ENCODE measurements at regions not wholly inside any gene's neighbourhood (a gene's known extent, or its start where the extent isn't known, plus 50 kb on each side); places are given as distances from the start of the nearest gene placed in this dataset.

DNA sequence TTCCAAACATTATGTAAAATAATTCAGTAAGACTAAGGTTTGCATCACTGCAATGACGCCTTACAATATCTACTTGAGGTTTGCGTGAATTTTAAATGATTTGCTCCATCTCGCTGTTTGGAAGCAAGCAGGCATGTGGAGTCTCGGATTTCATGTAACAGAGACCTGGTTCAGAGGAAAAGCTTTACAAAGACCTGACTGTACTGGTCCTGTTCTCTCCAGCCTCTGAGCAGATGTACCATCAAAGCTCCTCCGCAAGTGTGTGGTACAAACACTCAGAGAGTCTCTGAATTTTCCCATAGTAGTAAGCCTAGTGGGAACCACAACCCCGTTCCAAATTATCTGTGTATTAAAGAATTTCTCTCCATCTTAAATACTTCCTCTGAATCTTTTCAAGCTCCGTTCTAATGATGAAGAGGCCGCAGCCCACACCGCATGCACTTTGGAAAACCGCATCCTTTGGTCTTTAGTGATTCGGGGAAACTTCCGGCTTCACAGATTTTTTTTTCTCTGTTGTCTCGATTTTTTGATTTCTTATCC lies 728.1 kb upstream of the SOX11 start:
- no peaks in the 10 kb centered on the region for H3K79me2 ChIP-seq (ENCODE audit: insufficient read depth, low read length)
- no peak for ATAC-seq
- POLR2A ChIA-PET: no interaction called here

More for the DNA sequence above, 728.1 kb upstream of the SOX11 start:
- DNase-seq (ENCODE audit: low read depth, low spot score): no peak
- intact Hi-C loops (cut with micrococcal nuclease): no loop called here
- no peak overlapping the region for H2AFZ ChIP-seq (ENCODE audit: low read depth, low read length, poor library complexity, severe bottlenecking)
- no TSS peak for BruUV-seq (replicated peaks)
- no peak overlapping the region for H3K27ac ChIP-seq (ENCODE audit: low read depth, low read length)
- CTCF ChIA-PET: no interaction called here
- no peaks in the 10 kb centered on the region for H3K27me3 ChIP-seq (ENCODE audit: insufficient read depth, low read length)
- no peak overlapping the region for H3K9ac ChIP-seq (ENCODE audit: low read length)
- no peaks in the 10 kb centered on the region for H3K36me3 ChIP-seq (ENCODE audit: control insufficient read depth in 1 of 2, insufficient read depth in 2 of 2, low read length in 2 of 2)
- H3K4me2 ChIP-seq (ENCODE audit: low read length): no peak overlapping the region
- TF ChIP-seq EZH2phosphoT487 (IDR thresholded peaks at IDR 0.05; ENCODE audit: borderline replicate concordance) (no peak), SRF (IDR thresholded peaks at IDR 0.05; ENCODE audit: low read depth) (no peak), POLR2AphosphoS5 (IDR thresholded peaks at IDR 0.05; ENCODE audit: low read depth, low read length) (no peak), JUND (IDR thresholded peaks at IDR 0.05) (no peak), ZNF274 (IDR thresholded peaks at IDR 0.05; ENCODE audit: low read depth, low read length) (no peak), CEBPB (IDR thresholded peaks at IDR 0.05; ENCODE audit: low read depth) (no peak), SIN3A (IDR thresholded peaks at IDR 0.05; ENCODE audit: low read depth) (no peak), CBX3 (IDR thresholded peaks at IDR 0.05; ENCODE audit: low read depth) (no peak), POLR2A (IDR thresholded peaks at IDR 0.05; ENCODE audit: borderline replicate concordance, extremely low read depth, insufficient read depth, insufficient read length) (no peak), FOSL1 (IDR thresholded peaks at IDR 0.05; ENCODE audit: low read depth) (no peak)
- TF ChIP-seq, protein P1, sequence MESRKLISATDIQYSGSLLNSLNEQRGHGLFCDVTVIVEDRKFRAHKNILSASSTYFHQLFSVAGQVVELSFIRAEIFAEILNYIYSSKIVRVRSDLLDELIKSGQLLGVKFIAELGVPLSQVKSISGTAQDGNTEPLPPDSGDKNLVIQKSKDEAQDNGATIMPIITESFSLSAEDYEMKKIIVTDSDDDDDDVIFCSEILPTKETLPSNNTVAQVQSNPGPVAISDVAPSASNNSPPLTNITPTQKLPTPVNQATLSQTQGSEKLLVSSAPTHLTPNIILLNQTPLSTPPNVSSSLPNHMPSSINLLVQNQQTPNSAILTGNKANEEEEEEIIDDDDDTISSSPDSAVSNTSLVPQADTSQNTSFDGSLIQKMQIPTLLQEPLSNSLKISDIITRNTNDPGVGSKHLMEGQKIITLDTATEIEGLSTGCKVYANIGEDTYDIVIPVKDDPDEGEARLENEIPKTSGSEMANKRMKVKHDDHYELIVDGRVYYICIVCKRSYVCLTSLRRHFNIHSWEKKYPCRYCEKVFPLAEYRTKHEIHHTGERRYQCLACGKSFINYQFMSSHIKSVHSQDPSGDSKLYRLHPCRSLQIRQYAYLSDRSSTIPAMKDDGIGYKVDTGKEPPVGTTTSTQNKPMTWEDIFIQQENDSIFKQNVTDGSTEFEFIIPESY (IDR thresholded peaks at IDR 0.05; ENCODE audit: extremely low read depth, insufficient replicate concordance, low read length): no peak
- TF ChIP-seq, protein P2, sequence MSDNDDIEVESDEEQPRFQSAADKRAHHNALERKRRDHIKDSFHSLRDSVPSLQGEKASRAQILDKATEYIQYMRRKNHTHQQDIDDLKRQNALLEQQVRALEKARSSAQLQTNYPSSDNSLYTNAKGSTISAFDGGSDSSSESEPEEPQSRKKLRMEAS (IDR thresholded peaks at IDR 0.05): no peak
- TF ChIP-seq, protein P3, sequence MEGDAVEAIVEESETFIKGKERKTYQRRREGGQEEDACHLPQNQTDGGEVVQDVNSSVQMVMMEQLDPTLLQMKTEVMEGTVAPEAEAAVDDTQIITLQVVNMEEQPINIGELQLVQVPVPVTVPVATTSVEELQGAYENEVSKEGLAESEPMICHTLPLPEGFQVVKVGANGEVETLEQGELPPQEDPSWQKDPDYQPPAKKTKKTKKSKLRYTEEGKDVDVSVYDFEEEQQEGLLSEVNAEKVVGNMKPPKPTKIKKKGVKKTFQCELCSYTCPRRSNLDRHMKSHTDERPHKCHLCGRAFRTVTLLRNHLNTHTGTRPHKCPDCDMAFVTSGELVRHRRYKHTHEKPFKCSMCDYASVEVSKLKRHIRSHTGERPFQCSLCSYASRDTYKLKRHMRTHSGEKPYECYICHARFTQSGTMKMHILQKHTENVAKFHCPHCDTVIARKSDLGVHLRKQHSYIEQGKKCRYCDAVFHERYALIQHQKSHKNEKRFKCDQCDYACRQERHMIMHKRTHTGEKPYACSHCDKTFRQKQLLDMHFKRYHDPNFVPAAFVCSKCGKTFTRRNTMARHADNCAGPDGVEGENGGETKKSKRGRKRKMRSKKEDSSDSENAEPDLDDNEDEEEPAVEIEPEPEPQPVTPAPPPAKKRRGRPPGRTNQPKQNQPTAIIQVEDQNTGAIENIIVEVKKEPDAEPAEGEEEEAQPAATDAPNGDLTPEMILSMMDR (IDR thresholded peaks at IDR 0.05 in 2 of 3, conservative IDR thresholded peaks at IDR 0.05 in 1 of 3; ENCODE audit: borderline replicate concordance in 1 of 3, insufficient read depth in 1 of 3, low read depth in 2 of 3, low read length in 2 of 3): no peak
- no peak overlapping the region for H3K4me3 ChIP-seq (replicated peaks in 1 of 2; ENCODE audit: low read depth in 1 of 2, low read length in 2 of 2)
- H4K20me1 ChIP-seq (ENCODE audit: insufficient read depth): no peaks in the 10 kb centered on the region
- RAD21 ChIA-PET (ENCODE audit: low non-redundant PET in 1 of 2, low total read pairs in 2 of 2, uncharacterized antibody in 2 of 2, unreplicated experiment in 2 of 2): no interaction called here
- peaks cover 20 to 22% of the 10 kb centered on the region in 2 experiments; a peak in 2 of 4 replicates for H3K9me3 ChIP-seq (ENCODE audit: control insufficient read depth in 1 of 2, insufficient read depth in 1 of 2, low read depth in 1 of 2, low read length in 2 of 2)
- no peaks in the 10 kb centered on the region for H3K4me1 ChIP-seq (ENCODE audit: control insufficient read depth in 1 of 2, insufficient read depth in 2 of 2, low read length in 2 of 2)
- no peaks in the 10 kb centered on the region for H3K9me2 ChIP-seq (ENCODE audit: insufficient read depth)
